ENCODE measurements at regions not wholly inside any gene's neighbourhood (a gene's known extent, or its start where the extent isn't known, plus 50 kb on each side); places are given as distances from the start of the nearest gene placed in this dataset.

DNA sequence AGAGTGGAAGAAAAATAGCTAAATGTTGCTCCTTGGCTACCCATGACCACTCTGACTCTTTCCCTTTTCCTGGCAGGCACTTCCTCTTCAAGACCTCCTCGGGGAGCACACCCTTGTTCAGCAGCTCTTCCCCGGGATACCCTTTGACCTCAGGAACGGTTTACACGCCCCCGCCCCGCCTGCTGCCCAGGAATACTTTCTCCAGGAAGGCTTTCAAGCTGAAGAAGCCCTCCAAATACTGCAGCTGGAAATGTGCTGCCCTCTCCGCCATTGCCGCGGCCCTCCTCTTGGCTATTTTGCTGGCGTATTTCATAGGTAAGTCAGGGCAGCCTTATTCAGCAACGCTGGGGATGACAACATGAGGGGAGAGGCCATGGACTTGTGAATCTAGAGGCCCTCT is 298.6 kb upstream of the WWC1 start:
- ChIA-PET CTCF (no interaction called here), POLR2A (no interaction called here)
- TF ChIP-seq, protein P1, sequence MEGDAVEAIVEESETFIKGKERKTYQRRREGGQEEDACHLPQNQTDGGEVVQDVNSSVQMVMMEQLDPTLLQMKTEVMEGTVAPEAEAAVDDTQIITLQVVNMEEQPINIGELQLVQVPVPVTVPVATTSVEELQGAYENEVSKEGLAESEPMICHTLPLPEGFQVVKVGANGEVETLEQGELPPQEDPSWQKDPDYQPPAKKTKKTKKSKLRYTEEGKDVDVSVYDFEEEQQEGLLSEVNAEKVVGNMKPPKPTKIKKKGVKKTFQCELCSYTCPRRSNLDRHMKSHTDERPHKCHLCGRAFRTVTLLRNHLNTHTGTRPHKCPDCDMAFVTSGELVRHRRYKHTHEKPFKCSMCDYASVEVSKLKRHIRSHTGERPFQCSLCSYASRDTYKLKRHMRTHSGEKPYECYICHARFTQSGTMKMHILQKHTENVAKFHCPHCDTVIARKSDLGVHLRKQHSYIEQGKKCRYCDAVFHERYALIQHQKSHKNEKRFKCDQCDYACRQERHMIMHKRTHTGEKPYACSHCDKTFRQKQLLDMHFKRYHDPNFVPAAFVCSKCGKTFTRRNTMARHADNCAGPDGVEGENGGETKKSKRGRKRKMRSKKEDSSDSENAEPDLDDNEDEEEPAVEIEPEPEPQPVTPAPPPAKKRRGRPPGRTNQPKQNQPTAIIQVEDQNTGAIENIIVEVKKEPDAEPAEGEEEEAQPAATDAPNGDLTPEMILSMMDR (IDR thresholded peaks at IDR 0.05): no peak
- TF ChIP-seq EZH2 (IDR thresholded peaks at IDR 0.05; ENCODE audit: borderline replicate concordance, insufficient read depth, low read depth, low read length, poor library complexity, severe bottlenecking): no peak
- H3K4me1 Mint-ChIP-seq: no peaks in the 10 kb centered on the region
- H3K4me3 ChIP-seq (ENCODE audit: control extremely low read depth in 1 of 5, extremely low read depth in 1 of 5, insufficient read depth in 1 of 5, low read depth in 2 of 5, low read length in 4 of 5): no peak overlapping the region
- H3K27me3 Mint-ChIP-seq: no peaks in the 10 kb centered on the region
- 86% methylated on average over 11 of the region's 11 CpGs for WGBS (ENCODE audit: insufficient coverage)
- no peak overlapping the region for H3K9ac ChIP-seq (ENCODE audit: low read length)
- no peaks in the 10 kb centered on the region for H3K79me2 ChIP-seq (ENCODE audit: control insufficient read depth, insufficient read depth, low read length)
- no peaks in the 10 kb centered on the region for H4K20me1 ChIP-seq (ENCODE audit: control insufficient read depth, insufficient read depth, low read length, poor library complexity, severe bottlenecking)
- H3K4me3 Mint-ChIP-seq: no peak overlapping the region
- H3K36me3 ChIP-seq (replicated peaks in 1 of 2; ENCODE audit: control extremely low read depth in 1 of 2, control insufficient read depth in 1 of 2, extremely low read depth in 1 of 2, insufficient read depth in 2 of 2, low read length in 1 of 2): no peaks in the 10 kb centered on the region
- H2AFZ ChIP-seq (ENCODE audit: insufficient read depth, low read depth, low read length, poor library complexity, severe bottlenecking): no peak overlapping the region
- H3K27me3 ChIP-seq (replicated peaks in 1 of 4; ENCODE audit: control extremely low read depth in 1 of 4, control insufficient read depth in 3 of 4, insufficient read depth in 4 of 4, low read length in 3 of 4): no peaks in the 10 kb centered on the region
- no peaks in the 10 kb centered on the region for H3K4me1 ChIP-seq (ENCODE audit: control insufficient read depth in 2 of 2, insufficient read depth in 2 of 2, low read length in 2 of 2)
- no peak overlapping the region for H3K27ac ChIP-seq (ENCODE audit: low read length in 2 of 2)
- no peak overlapping the region for H3K4me2 ChIP-seq (replicated peaks; ENCODE audit: low read depth, low read length, poor library complexity, severe bottlenecking)
- H3K9me3 Mint-ChIP-seq (ENCODE audit: insufficient read depth): no peaks in the 10 kb centered on the region
- DNase-seq: no peak
- ATAC-seq (ENCODE audit: low read depth): no peak
- intact Hi-C loops (cut with micrococcal nuclease): no loop called here
- H3K9me3 ChIP-seq (ENCODE audit: control extremely low read depth in 1 of 3, control insufficient read depth in 2 of 3, insufficient read depth in 1 of 3, low read length in 2 of 3): peaks cover 0 to 2% (median 0%) of the 10 kb centered on the region in 3 donors
- H3K27ac Mint-ChIP-seq: no peak overlapping the region

DNA sequence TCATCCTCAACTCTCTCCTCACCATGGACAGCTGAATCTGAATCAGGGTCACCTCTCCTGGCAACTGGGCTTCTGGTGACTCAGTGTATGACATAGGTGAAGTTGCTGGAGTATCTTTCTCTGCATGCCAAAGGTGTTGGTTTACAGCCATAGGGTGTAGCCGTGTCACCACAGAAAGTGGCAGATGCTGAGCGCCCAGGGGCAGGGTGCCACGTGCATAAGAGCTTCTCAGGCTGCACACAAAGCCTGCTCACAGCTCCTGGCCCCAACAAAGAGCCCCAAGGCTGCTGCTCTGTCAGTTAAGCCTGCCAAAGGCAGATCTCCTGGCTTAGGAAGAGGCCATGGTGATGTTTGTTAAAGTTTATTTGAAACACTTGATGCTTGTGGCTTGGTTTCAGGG is 297.7 kb upstream of the WWC1 start:
- intact Hi-C loops (cut with micrococcal nuclease): no loop called here
- Histone ChIP-seq H3K4me3 (ENCODE audit: control extremely low read depth in 1 of 5, extremely low read depth in 1 of 5, insufficient read depth in 1 of 5, low read depth in 2 of 5, low read length in 4 of 5) (no peak overlapping the region), H3K79me2 (ENCODE audit: control insufficient read depth, insufficient read depth, low read length) (no peaks in the 10 kb centered on the region), H3K9me3 (ENCODE audit: control extremely low read depth in 1 of 3, control insufficient read depth in 2 of 3, insufficient read depth in 1 of 3, low read length in 2 of 3) (peaks cover 0 to 2% (median 0%) of the 10 kb centered on the region in 3 donors), H4K20me1 (ENCODE audit: control insufficient read depth, insufficient read depth, low read length, poor library complexity, severe bottlenecking) (no peaks in the 10 kb centered on the region), H3K36me3 (replicated peaks in 1 of 2; ENCODE audit: control extremely low read depth in 1 of 2, control insufficient read depth in 1 of 2, extremely low read depth in 1 of 2, insufficient read depth in 2 of 2, low read length in 1 of 2) (no peaks in the 10 kb centered on the region), H3K27ac (ENCODE audit: low read length in 2 of 2) (no peak overlapping the region), H2AFZ (ENCODE audit: insufficient read depth, low read depth, low read length, poor library complexity, severe bottlenecking) (no peak overlapping the region), H3K27me3 (replicated peaks in 1 of 4; ENCODE audit: control extremely low read depth in 1 of 4, control insufficient read depth in 3 of 4, insufficient read depth in 4 of 4, low read length in 3 of 4) (no peaks in the 10 kb centered on the region), H3K9ac (ENCODE audit: low read length) (no peak overlapping the region), H3K4me2 (replicated peaks; ENCODE audit: low read depth, low read length, poor library complexity, severe bottlenecking) (no peak overlapping the region), H3K4me1 (ENCODE audit: control insufficient read depth in 2 of 2, insufficient read depth in 2 of 2, low read length in 2 of 2) (no peaks in the 10 kb centered on the region)
- no peak for TF ChIP-seq EZH2 (IDR thresholded peaks at IDR 0.05; ENCODE audit: borderline replicate concordance, insufficient read depth, low read depth, low read length, poor library complexity, severe bottlenecking)
- TF ChIP-seq, protein P1 (IDR thresholded peaks at IDR 0.05): no peak
- DNase-seq (peak; percentile 2), ATAC-seq (ENCODE audit: low read depth) (no peak)
- Mint-ChIP-seq H3K9me3 (ENCODE audit: insufficient read depth) (no peaks in the 10 kb centered on the region), H3K4me3 (no peak overlapping the region), H3K27me3 (no peaks in the 10 kb centered on the region), H3K4me1 (no peaks in the 10 kb centered on the region), H3K27ac (no peak overlapping the region)
- 80% methylated on average over 3 of the region's 3 CpGs for WGBS (ENCODE audit: insufficient coverage)
- ChIA-PET POLR2A (no interaction called here), CTCF (no interaction called here)
